ENCODE measurements at regions not wholly inside any gene's neighbourhood (a gene's known extent, or its start where the extent isn't known, plus 50 kb on each side); places are given as distances from the start of the nearest gene placed in this dataset.

DNA sequence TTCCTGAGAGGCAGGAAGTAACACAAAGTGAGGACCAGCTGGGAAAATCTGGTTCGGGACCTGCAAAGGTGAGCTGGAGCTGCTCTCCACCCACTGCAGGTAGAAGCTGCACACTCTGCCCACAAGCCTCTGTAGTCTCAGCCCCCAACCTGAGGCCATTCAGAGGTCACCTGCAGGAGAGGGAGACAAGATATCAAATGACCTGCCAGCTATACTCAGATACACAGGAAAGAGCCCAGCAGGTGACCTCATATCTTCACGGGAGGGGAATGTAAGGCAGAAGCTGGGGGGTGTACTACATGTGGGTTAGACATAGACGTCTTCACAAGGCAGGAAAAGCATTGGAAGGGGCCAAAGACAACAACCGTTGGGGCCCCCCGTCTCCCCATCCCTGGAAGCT is 86.1 kb downstream of the APIP start:
- H2AK5ac ChIP-seq (ENCODE audit: low read depth, low read length), result no peak overlapping the region
- no peak overlapping the region for H2BK120ac ChIP-seq (ENCODE audit: low read depth, low read length)
- H2BK15ac ChIP-seq (ENCODE audit: low read depth, low read length), result no peak overlapping the region
- intact Hi-C loops (cut with micrococcal nuclease) (no loop called here), dilution Hi-C loops (cut with HindIII; ENCODE audit: low sequenced_read_pairs, unreplicated experiment) (no loop called here), in situ Hi-C loops (cut with MboI; ENCODE audit: low sequenced_read_pairs) (no loop called here)
- no peak overlapping the region for H2AK9ac ChIP-seq (replicated peaks; ENCODE audit: low read depth, low read length, poor library complexity)
- no peaks in the 10 kb centered on the region for H3K9me3 ChIP-seq (ENCODE audit: control insufficient read depth, insufficient read depth, low read length)
- H3K79me1 ChIP-seq (ENCODE audit: low read depth in 1 of 2, low read length in 2 of 2), result no peaks in the 10 kb centered on the region
- H3K56ac ChIP-seq (ENCODE audit: extremely low read depth, insufficient read depth, low read length), result no peak overlapping the region
- no peak overlapping the region for H3K9ac ChIP-seq (ENCODE audit: low read depth, low read length)
- no peak overlapping the region for H3K14ac ChIP-seq (replicated peaks; ENCODE audit: low read depth, low read length)
- no peak overlapping the region for H2BK5ac ChIP-seq (ENCODE audit: low read depth, low read length, poor library complexity, severe bottlenecking)
- no peak overlapping the region for H4K5ac ChIP-seq (ENCODE audit: low read depth, low read length)
- H3K27me3 ChIP-seq (ENCODE audit: control insufficient read depth, insufficient read depth, low read length), result peaks cover 7% of the 10 kb centered on the region
- H3K4me2 ChIP-seq (ENCODE audit: low read depth, low read length), result no peak overlapping the region
- TF ChIP-seq, protein P1, sequence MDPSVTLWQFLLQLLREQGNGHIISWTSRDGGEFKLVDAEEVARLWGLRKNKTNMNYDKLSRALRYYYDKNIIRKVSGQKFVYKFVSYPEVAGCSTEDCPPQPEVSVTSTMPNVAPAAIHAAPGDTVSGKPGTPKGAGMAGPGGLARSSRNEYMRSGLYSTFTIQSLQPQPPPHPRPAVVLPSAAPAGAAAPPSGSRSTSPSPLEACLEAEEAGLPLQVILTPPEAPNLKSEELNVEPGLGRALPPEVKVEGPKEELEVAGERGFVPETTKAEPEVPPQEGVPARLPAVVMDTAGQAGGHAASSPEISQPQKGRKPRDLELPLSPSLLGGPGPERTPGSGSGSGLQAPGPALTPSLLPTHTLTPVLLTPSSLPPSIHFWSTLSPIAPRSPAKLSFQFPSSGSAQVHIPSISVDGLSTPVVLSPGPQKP (IDR thresholded peaks at IDR 0.05; ENCODE audit: borderline replicate concordance, low read depth, low read length), result no peak
- TF ChIP-seq RCOR1 (IDR thresholded peaks at IDR 0.05; ENCODE audit: insufficient replicate concordance, low read length) (no peak), MXI1 (IDR thresholded peaks at IDR 0.05; ENCODE audit: borderline replicate concordance, low read depth, low read length) (no peak), RFX5 (IDR thresholded peaks at IDR 0.05; ENCODE audit: low read depth, low read length) (no peak), CHD1 (IDR thresholded peaks at IDR 0.05; ENCODE audit: low read depth, low read length) (no peak), CEBPB (IDR thresholded peaks at IDR 0.05; ENCODE audit: low read depth, low read length) (no peak)
- no peak overlapping the region for H3K23ac ChIP-seq (ENCODE audit: low read depth, low read length)
- H3K9me1 ChIP-seq (ENCODE audit: insufficient read depth, low read length), result no peaks in the 10 kb centered on the region
- H2AFZ ChIP-seq (replicated peaks; ENCODE audit: low read length, poor library complexity), result no peak overlapping the region
- 60% methylated on average over 1 of the region's 5 CpGs; no CpG with 5 or more reads in 1 of the 2 experiments for WGBS, 2 experiments (ENCODE audit: extremely low coverage in 2 of 2, insufficient read length in 1 of 2)
- BruUV-seq (replicated peaks), result no TSS peak
- no peak overlapping the region for H3K4me3 ChIP-seq (ENCODE audit: insufficient read depth, low read depth, low read length)
- no peak overlapping the region for H3K27ac ChIP-seq (ENCODE audit: insufficient read depth, low read length)
- ChIA-PET CTCF (no interaction called here), POLR2A (ENCODE audit: unreplicated experiment) (interaction anchor here (0.5 kb wide), 1 partner anchor 40 kb away, joined by 3 read pairs; no protein-coding TSS in a partner anchor)
- ATAC-seq (ENCODE audit: low read depth), result no peak
- H3K4ac ChIP-seq (ENCODE audit: low read depth, low read length), result no peak overlapping the region
- no peaks in the 10 kb centered on the region for H3K36me3 ChIP-seq (ENCODE audit: control insufficient read depth, insufficient read depth, low read length)
- peaks cover 6% of the 10 kb centered on the region for H3K4me1 ChIP-seq (ENCODE audit: control insufficient read depth, insufficient read depth, low read length)
- H4K8ac ChIP-seq (ENCODE audit: low read depth in 2 of 2, low read length in 2 of 2), result no peak overlapping the region
- no peak overlapping the region for H4K91ac ChIP-seq (ENCODE audit: insufficient read depth, low read depth, low read length)
- no peak overlapping the region for H3K18ac ChIP-seq (ENCODE audit: low read depth, low read length)
- no peaks in the 10 kb centered on the region for H4K20me1 ChIP-seq (ENCODE audit: insufficient read depth, low read length)
- H2BK20ac ChIP-seq (ENCODE audit: low read depth, low read length), result no peak overlapping the region
- no peak for DNase-seq
